ENCODE measurements at regions not wholly inside any gene's neighbourhood (a gene's known extent, or its start where the extent isn't known, plus 50 kb on each side); places are given as distances from the start of the nearest gene placed in this dataset.
"Not testable (repeated sequence)": the region's sequence is repeated elsewhere in the genome, so short reads cannot be mapped to it uniquely, and the experiment has no call there.

DNA sequence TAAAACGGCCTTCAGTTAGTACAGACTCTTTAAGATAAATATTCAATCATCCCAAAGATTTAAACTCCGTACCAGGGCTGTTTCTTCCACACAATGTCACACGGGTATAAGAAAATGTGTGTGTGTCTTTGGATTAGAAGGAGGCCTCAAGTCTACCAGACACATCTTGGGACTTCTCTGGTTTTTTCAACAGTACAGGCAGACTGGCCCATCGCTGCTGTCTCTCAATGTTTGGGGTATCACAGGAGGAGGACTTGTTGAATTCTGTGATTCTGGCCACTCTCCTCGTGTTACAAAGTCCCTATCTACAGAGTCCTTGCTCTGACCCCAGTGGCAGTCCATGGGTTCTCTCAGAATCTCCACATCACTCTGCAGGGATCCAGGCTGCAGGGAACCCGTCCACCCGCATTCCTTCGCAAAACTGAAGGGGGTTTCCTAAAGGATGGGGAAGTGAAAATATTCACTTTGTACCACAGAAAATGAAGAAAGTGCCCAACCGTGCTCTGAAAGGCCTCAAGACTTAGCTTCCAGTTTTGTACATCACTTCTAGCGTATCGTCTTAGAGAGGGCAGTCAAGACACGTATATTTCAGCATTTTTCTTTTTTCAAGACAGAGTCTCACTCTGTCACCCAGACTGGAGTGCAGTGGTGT is 373.2 kb downstream of the NPIPA8 start:
- POLR2A ChIA-PET = no interaction called here
- H3K9me3 Mint-ChIP-seq (ENCODE audit: unreplicated experiment) = peaks cover 28% of the 10 kb centered on the region
- H3K36me3 Mint-ChIP-seq (ENCODE audit: insufficient read depth, unreplicated experiment) = no peaks in the 10 kb centered on the region
- intact Hi-C loops (cut with micrococcal nuclease) = no loop called here
- DNase-seq (ENCODE audit: unreplicated experiment) = no peak
- CTCF ChIA-PET = no interaction called here
- TF ChIP-seq, protein P1, sequence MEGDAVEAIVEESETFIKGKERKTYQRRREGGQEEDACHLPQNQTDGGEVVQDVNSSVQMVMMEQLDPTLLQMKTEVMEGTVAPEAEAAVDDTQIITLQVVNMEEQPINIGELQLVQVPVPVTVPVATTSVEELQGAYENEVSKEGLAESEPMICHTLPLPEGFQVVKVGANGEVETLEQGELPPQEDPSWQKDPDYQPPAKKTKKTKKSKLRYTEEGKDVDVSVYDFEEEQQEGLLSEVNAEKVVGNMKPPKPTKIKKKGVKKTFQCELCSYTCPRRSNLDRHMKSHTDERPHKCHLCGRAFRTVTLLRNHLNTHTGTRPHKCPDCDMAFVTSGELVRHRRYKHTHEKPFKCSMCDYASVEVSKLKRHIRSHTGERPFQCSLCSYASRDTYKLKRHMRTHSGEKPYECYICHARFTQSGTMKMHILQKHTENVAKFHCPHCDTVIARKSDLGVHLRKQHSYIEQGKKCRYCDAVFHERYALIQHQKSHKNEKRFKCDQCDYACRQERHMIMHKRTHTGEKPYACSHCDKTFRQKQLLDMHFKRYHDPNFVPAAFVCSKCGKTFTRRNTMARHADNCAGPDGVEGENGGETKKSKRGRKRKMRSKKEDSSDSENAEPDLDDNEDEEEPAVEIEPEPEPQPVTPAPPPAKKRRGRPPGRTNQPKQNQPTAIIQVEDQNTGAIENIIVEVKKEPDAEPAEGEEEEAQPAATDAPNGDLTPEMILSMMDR (IDR thresholded peaks at IDR 0.05; ENCODE audit: unreplicated experiment) = no peak
- H3K4me3 Mint-ChIP-seq (ENCODE audit: unreplicated experiment) = no peak overlapping the region
- H3K27ac Mint-ChIP-seq (ENCODE audit: low read depth, unreplicated experiment) = no peak overlapping the region
- no peaks in the 10 kb centered on the region for H3K27me3 Mint-ChIP-seq (ENCODE audit: insufficient read depth, unreplicated experiment)
- no TSS peak for BruUV-seq (replicated peaks)
- no peaks in the 10 kb centered on the region for H3K4me1 Mint-ChIP-seq (ENCODE audit: insufficient read depth, unreplicated experiment)

DNA sequence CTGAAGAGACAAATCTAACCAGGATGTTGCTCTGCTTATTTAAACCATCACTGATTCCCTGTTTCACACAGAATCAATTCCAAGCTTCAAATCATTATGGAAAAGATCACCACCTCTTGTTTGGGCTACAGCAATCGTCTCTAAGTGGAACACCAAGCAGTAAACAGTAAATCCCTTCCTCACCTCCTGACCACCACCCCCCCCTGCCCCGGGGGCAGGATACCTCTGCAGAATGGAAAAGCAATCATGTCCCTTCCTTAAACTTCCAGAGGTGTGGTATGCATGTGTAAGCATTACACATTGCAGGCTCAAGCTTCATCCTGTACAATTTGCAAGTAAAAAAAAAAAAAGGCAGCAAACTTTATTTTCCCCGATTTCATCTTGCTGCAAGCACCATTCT is 373.8 kb downstream of the NPIPA8 start:
- Mint-ChIP-seq H3K36me3 (ENCODE audit: insufficient read depth, unreplicated experiment) (no peaks in the 10 kb centered on the region), H3K4me1 (ENCODE audit: insufficient read depth, unreplicated experiment) (no peaks in the 10 kb centered on the region), H3K4me3 (ENCODE audit: unreplicated experiment) (no peak overlapping the region), H3K27ac (ENCODE audit: low read depth, unreplicated experiment) (no peak overlapping the region), H3K27me3 (ENCODE audit: insufficient read depth, unreplicated experiment) (no peaks in the 10 kb centered on the region), H3K9me3 (ENCODE audit: unreplicated experiment) (peaks cover 33% of the 10 kb centered on the region)
- no peak for DNase-seq (ENCODE audit: unreplicated experiment)
- CTCF ChIA-PET = no interaction called here
- intact Hi-C loops (cut with micrococcal nuclease) = no loop called here
- BruUV-seq (replicated peaks) = no TSS peak
- POLR2A ChIA-PET = no interaction called here
- TF ChIP-seq, protein P1 (IDR thresholded peaks at IDR 0.05; ENCODE audit: unreplicated experiment) = no peak

DNA sequence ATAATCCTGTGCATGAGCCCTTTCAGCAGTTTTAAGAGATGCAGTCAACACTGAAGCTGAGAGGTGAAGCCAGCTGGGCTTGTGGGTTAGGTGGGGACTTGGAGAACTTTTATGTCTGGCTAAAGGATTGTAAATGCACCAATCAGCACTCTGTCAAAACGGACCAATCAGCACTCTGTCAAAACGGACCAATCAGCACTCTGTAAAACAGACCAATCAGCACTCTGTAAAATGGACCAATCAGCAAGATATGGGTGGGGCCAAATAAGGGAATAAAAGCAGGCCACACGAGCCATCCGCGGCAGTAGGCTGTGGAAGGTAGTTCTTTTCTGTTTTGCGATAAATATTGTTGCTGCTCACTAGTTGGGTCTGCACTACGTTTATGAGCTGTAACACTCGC is 374.7 kb downstream of the NPIPA8 start:
- intact Hi-C loops (cut with micrococcal nuclease) = not testable (repeated sequence)
- H3K9me3 Mint-ChIP-seq (ENCODE audit: unreplicated experiment) = peaks cover 25% of the 10 kb centered on the region

DNA sequence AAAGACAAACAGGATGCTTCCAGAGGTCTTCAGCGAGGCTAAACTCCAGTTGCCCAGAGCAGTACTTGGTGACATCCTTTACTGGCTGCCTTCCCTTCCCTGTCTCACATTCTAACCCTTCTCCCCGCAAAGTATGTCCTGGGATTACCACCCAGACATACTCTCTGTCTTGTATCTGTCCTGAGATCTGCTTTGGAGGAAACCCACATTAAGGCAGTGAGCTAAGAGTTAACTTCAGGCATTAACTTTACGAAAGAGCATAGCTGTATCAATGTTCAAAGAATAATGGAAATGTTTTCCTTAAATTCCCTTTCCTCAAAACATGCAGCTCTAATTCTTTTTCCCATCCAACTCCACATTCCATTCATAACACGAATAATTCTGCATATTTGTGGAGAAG is 385.2 kb downstream of the NPIPA8 start:
- H3K27ac Mint-ChIP-seq (ENCODE audit: low read depth, unreplicated experiment) = no peak overlapping the region
- CTCF ChIA-PET = no interaction called here
- no TSS peak for BruUV-seq (replicated peaks)
- TF ChIP-seq, protein P1 (IDR thresholded peaks at IDR 0.05; ENCODE audit: unreplicated experiment) = no peak
- no peaks in the 10 kb centered on the region for H3K4me1 Mint-ChIP-seq (ENCODE audit: insufficient read depth, unreplicated experiment)
- no peaks in the 10 kb centered on the region for H3K36me3 Mint-ChIP-seq (ENCODE audit: insufficient read depth, unreplicated experiment)
- H3K4me3 Mint-ChIP-seq (ENCODE audit: unreplicated experiment) = no peak overlapping the region
- intact Hi-C loops (cut with micrococcal nuclease) = no loop called here
- no peaks in the 10 kb centered on the region for H3K9me3 Mint-ChIP-seq (ENCODE audit: unreplicated experiment)
- no peaks in the 10 kb centered on the region for H3K27me3 Mint-ChIP-seq (ENCODE audit: insufficient read depth, unreplicated experiment)
- POLR2A ChIA-PET = no interaction called here
- DNase-seq (ENCODE audit: unreplicated experiment) = no peak

More for the DNA sequence above, 374.7 kb downstream of the NPIPA8 start:
- CTCF ChIA-PET; H3K4me1 Mint-ChIP-seq (ENCODE audit: insufficient read depth, unreplicated experiment); H3K27me3 Mint-ChIP-seq (ENCODE audit: insufficient read depth, unreplicated experiment); H3K36me3 Mint-ChIP-seq (ENCODE audit: insufficient read depth, unreplicated experiment); DNase-seq (ENCODE audit: unreplicated experiment); H3K4me3 Mint-ChIP-seq (ENCODE audit: unreplicated experiment); POLR2A ChIA-PET; BruUV-seq (replicated peaks); H3K27ac Mint-ChIP-seq (ENCODE audit: low read depth, unreplicated experiment): not testable (repeated sequence)

DNA sequence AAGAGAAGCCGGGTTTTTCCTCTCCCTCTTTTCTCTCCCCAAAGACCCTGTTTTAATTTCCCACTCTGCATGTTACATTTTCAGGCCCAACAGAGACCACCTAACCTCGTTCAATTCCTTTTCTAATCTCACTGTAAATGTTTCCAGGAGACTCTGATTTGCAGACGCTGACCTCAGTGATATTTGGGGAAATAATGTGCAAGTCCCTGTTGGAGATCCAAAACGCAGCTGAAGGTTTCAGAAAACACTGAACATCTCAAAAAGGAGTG is 386.6 kb downstream of the NPIPA8 start:
- no peaks in the 10 kb centered on the region for H3K9me3 Mint-ChIP-seq (ENCODE audit: unreplicated experiment)
- CTCF ChIA-PET = no interaction called here
- H3K27ac Mint-ChIP-seq (ENCODE audit: low read depth, unreplicated experiment) = no peak overlapping the region
- intact Hi-C loops (cut with micrococcal nuclease) = no loop called here
- BruUV-seq (replicated peaks) = no TSS peak
- no peaks in the 10 kb centered on the region for H3K27me3 Mint-ChIP-seq (ENCODE audit: insufficient read depth, unreplicated experiment)
- POLR2A ChIA-PET = no interaction called here
- no peak overlapping the region for H3K4me3 Mint-ChIP-seq (ENCODE audit: unreplicated experiment)
- no peak for DNase-seq (ENCODE audit: unreplicated experiment)
- TF ChIP-seq, protein P1 (IDR thresholded peaks at IDR 0.05; ENCODE audit: unreplicated experiment) = no peak
- no peaks in the 10 kb centered on the region for H3K4me1 Mint-ChIP-seq (ENCODE audit: insufficient read depth, unreplicated experiment)
- no peaks in the 10 kb centered on the region for H3K36me3 Mint-ChIP-seq (ENCODE audit: insufficient read depth, unreplicated experiment)

Measured in MCF 10A (cell line).